NCI-H748 treated with DMSO at 0.1 percent for 48 hours (cell line): ENCODE measurements at regions not wholly inside any gene's neighbourhood (a gene's known extent, or its start where the extent isn't known, plus 50 kb on each side); places are given as distances from the start of the nearest gene placed in this dataset.
"Not testable (repeated sequence)": the region's sequence is repeated elsewhere in the genome, so short reads cannot be mapped to it uniquely, and the experiment has no call there.

Experiments
- DNase-seq: peaks from one replicate; lab custom pipeline; 2025; lab: John Stamatoyannopoulos, UW

DNA sequence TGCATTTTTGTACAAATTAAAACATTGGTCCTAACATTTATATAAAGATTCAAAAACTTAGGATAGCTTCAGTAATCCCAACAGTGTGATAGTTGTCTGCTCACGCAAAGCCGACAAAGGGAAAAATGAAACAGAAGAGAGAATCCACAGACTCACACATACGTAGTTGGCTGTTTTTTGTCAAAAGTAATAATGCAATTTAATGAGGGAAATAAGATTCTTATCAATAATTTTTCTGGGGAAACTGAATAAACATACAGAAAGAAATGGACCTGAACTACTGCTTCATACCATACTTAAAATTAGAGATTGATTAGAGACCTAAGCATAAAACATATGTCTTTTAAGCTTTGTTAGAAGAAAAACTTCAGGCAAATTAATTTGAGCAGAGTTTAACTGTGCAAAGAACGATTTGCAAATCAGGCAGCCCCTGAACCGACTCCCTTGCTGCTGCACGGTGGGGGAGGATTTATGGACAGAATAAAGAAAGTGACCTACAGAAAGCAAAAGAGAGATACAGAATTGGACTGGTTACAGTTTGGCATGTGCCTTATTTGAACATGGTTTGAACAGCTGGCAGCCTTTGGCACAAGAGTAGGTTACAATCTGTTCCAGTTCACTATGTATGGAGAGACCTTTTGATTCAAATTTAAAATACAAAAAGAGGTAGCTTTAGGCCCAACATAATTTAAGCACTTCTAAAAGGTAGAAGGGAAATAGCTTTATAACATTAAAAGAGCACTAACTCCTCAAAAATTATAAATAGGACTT, 64.9 kb upstream of the CTSV start:
- DNase-seq, result not testable (repeated sequence)

DNA sequence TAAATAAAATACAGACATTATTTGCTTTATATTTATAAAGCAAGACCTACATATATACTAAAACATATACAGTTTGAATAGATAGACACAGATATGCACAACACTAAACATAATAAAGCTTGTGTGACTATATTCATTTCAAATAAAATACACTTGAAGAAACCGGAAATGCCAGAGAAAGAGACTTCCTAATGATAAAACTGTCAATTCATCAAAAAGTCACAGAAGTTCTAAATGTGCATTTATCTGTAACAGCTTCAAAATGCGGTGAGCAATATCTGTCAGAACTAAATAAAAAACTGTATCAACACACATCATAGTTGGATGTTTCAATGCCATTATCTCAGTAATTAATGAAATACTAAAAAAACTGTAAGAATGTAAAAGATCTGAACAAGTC, 60.6 kb upstream of the CTSV start:
- not testable (repeated sequence) for DNase-seq

DNA sequence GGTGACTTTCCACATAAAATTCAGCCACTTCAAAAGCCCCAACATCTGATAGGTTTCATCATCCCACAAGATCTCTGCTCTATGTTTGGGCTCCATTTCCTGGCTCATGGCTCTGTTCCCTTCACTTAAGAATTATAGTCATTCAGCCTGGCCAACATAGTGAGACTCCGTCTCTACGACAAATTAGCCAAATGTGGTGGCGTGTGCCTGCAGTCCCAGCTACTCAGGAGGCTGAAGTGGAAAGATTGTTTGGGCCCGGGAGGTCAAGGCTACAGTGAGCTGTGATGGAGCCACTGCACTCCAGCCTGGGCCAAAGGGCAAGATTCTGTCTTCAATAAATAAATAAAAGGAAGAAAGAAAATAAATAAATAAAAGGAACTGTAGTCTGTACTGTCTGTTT, 57.9 kb upstream of the CTSV start:
- DNase-seq, result no peak

DNA sequence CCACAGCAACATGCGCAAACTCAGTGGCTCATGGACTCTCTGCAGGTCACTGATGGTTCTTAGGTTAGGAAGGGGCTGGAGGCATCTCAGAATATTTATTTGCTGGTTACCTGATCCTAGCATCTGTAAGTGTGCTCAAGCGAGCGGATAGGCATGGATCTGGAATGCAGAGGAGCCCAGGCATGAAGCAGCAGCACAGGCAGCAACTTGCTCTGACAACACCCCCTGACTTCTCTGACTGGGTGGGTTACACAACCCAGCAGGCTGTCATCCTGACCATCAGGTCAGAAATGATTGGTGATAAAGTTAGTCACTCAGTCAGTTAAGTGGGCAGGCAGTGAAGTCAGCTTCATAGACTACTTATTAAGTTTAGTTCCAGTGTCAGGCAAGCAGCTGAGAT, 50.4 kb upstream of the CTSV start:
- not testable (repeated sequence) for DNase-seq
